ENCODE measurements at regions not wholly inside any gene's neighbourhood (a gene's known extent, or its start where the extent isn't known, plus 50 kb on each side); places are given as distances from the start of the nearest gene placed in this dataset.

DNA sequence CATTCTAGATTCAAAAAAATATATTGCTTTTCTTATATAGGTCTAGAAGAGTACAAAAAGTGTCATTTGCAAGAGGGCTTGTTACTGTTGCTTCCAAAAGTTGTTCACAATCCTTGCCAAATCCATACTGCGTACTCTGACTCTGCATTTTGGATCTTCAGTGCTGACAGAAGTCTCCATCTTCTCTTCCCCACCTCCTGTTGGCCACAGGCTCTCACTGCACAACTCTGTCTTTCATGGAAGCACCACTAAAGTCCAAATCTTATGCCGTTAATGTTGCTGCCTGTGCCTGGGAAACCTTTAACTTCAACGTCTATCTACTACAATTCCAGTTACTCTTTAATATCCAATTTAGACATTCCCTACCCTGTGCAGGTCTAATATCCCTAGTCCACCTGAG is 419.9 kb downstream of the NR2F2 start:
- dilution Hi-C loops (cut with MboI; ENCODE audit: extremely low pct_ligation_motif_present, low sequenced_read_pairs), result no loop called here
- no peak overlapping the region for H3K4me3 ChIP-seq (ENCODE audit: control insufficient read depth in 2 of 3, extremely low read depth in 1 of 3, insufficient read depth in 2 of 3, low read depth in 1 of 3, low read length in 3 of 3)
- H3K9ac ChIP-seq (ENCODE audit: control insufficient read depth, extremely low read depth, insufficient read depth, low read length), result no peak overlapping the region
- no peak overlapping the region for H2AFZ ChIP-seq (ENCODE audit: control insufficient read depth, low read length)
- no peak overlapping the region for H3K4me2 ChIP-seq (ENCODE audit: control insufficient read depth, extremely low read depth, insufficient read depth, low read depth, low read length)
- no peaks in the 10 kb centered on the region for H3K9me1 ChIP-seq (ENCODE audit: control insufficient read depth, extremely low read depth, insufficient read depth, low read length)
- H3K4me1 ChIP-seq (ENCODE audit: control insufficient read depth, extremely low read depth, insufficient read depth, low read length), result no peaks in the 10 kb centered on the region
- DNase-seq (ENCODE audit: low read depth, low spot score) (no peak), FAIRE-seq (no peak)
- no peaks in the 10 kb centered on the region for H3K9me3 ChIP-seq (ENCODE audit: control insufficient read depth, low read depth, low read length)
- H4K20me1 ChIP-seq (ENCODE audit: control insufficient read depth, extremely low read depth, insufficient read depth, low read length), result no peaks in the 10 kb centered on the region
- no peaks in the 10 kb centered on the region for H3K79me2 ChIP-seq (ENCODE audit: control insufficient read depth, insufficient read depth, low read length)
- H3K27me3 ChIP-seq (ENCODE audit: control insufficient read depth, extremely low read depth, insufficient read depth, low read length), result no peaks in the 10 kb centered on the region
- no peaks in the 10 kb centered on the region for H3K36me3 ChIP-seq (ENCODE audit: control insufficient read depth in 2 of 2, extremely low read depth in 1 of 2, insufficient read depth in 2 of 2, low read length in 2 of 2)
- H3K27ac ChIP-seq (ENCODE audit: control insufficient read depth, insufficient read depth, low read length), result no peak overlapping the region
- TF ChIP-seq EZH2 (IDR thresholded peaks at IDR 0.05; ENCODE audit: low read length), result no peak
- TF ChIP-seq, protein P1, sequence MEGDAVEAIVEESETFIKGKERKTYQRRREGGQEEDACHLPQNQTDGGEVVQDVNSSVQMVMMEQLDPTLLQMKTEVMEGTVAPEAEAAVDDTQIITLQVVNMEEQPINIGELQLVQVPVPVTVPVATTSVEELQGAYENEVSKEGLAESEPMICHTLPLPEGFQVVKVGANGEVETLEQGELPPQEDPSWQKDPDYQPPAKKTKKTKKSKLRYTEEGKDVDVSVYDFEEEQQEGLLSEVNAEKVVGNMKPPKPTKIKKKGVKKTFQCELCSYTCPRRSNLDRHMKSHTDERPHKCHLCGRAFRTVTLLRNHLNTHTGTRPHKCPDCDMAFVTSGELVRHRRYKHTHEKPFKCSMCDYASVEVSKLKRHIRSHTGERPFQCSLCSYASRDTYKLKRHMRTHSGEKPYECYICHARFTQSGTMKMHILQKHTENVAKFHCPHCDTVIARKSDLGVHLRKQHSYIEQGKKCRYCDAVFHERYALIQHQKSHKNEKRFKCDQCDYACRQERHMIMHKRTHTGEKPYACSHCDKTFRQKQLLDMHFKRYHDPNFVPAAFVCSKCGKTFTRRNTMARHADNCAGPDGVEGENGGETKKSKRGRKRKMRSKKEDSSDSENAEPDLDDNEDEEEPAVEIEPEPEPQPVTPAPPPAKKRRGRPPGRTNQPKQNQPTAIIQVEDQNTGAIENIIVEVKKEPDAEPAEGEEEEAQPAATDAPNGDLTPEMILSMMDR (optimal IDR thresholded peaks at IDR 0.05 in 1 of 3, IDR thresholded peaks at IDR 0.05 in 1 of 3, conservative IDR thresholded peaks at IDR 0.05 in 1 of 3; ENCODE audit: extremely low read depth in 1 of 3, insufficient read depth in 2 of 3, low read length in 3 of 3), result no peak

DNA sequence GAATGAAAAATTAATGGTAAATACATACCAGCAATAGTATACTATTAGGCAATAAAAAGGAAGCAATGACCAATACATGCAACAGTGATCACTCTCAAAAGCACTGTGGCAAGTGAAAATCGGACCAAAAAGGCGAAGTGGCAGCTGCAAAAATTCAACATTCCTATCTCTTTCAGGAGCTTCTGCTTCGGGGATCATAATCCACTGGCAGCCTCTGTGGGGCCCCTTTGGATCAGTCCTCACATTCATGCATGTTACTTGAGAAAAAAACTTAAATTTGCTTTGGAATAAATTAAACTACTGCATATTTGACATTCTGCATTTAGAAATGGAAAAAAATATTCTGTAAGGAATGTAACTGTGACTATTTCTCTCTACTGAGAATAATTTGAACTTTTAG is 425.6 kb downstream of the NR2F2 start:
- no peak overlapping the region for H3K4me3 ChIP-seq (ENCODE audit: control insufficient read depth in 2 of 3, extremely low read depth in 1 of 3, insufficient read depth in 2 of 3, low read depth in 1 of 3, low read length in 3 of 3)
- no peak overlapping the region for H3K4me2 ChIP-seq (ENCODE audit: control insufficient read depth, extremely low read depth, insufficient read depth, low read depth, low read length)
- H2AFZ ChIP-seq (ENCODE audit: control insufficient read depth, low read length), result no peak overlapping the region
- FAIRE-seq, result no peak
- no peaks in the 10 kb centered on the region for H3K9me1 ChIP-seq (ENCODE audit: control insufficient read depth, extremely low read depth, insufficient read depth, low read length)
- no peaks in the 10 kb centered on the region for H3K36me3 ChIP-seq (ENCODE audit: control insufficient read depth in 2 of 2, extremely low read depth in 1 of 2, insufficient read depth in 2 of 2, low read length in 2 of 2)
- TF ChIP-seq EZH2 (IDR thresholded peaks at IDR 0.05; ENCODE audit: low read length), result no peak
- TF ChIP-seq, protein P1 (optimal IDR thresholded peaks at IDR 0.05 in 1 of 3, IDR thresholded peaks at IDR 0.05 in 1 of 3, conservative IDR thresholded peaks at IDR 0.05 in 1 of 3; ENCODE audit: extremely low read depth in 1 of 3, insufficient read depth in 2 of 3, low read length in 3 of 3), result no peak
- H3K79me2 ChIP-seq (ENCODE audit: control insufficient read depth, insufficient read depth, low read length), result no peaks in the 10 kb centered on the region
- DNase-seq (ENCODE audit: low read depth, low spot score), result no peak
- H3K9me3 ChIP-seq (ENCODE audit: control insufficient read depth, low read depth, low read length), result no peaks in the 10 kb centered on the region
- H3K27ac ChIP-seq (ENCODE audit: control insufficient read depth, insufficient read depth, low read length), result no peak overlapping the region
- dilution Hi-C loops (cut with MboI; ENCODE audit: extremely low pct_ligation_motif_present, low sequenced_read_pairs), result no loop called here
- no peaks in the 10 kb centered on the region for H3K27me3 ChIP-seq (ENCODE audit: control insufficient read depth, extremely low read depth, insufficient read depth, low read length)
- H3K4me1 ChIP-seq (ENCODE audit: control insufficient read depth, extremely low read depth, insufficient read depth, low read length), result no peaks in the 10 kb centered on the region
- H4K20me1 ChIP-seq (ENCODE audit: control insufficient read depth, extremely low read depth, insufficient read depth, low read length), result no peaks in the 10 kb centered on the region
- H3K9ac ChIP-seq (ENCODE audit: control insufficient read depth, extremely low read depth, insufficient read depth, low read length), result no peak overlapping the region
